ENCODE measurements at regions not wholly inside any gene's neighbourhood (a gene's known extent, or its start where the extent isn't known, plus 50 kb on each side); places are given as distances from the start of the nearest gene placed in this dataset.

GRCh38 chr9:571741-572140 lies 269.8 kb upstream of the DMRT1 start:
- TF ChIP-seq CTCF (IDR thresholded peaks at IDR 0.05) (no peak), POLR2A (IDR thresholded peaks at IDR 0.05) (no peak), EP300 (IDR thresholded peaks at IDR 0.05) (no peak), POLR2AphosphoS5 (IDR thresholded peaks at IDR 0.05) (no peak)
